Islet precursor cell (in vitro differentiated cells): ENCODE measurements at regions not wholly inside any gene's neighbourhood (a gene's known extent, or its start where the extent isn't known, plus 50 kb on each side); places are given as distances from the start of the nearest gene placed in this dataset.

Source experiments
- DNase-seq: peaks from one replicate; pipeline ENCODE4 v3.0.0-alpha.2; 2018

GRCh38 chr9:129411501-129412175 is 209.3 kb downstream of the C9orf50 start:
- DNase-seq, result no peak

- DNase-seq, result no peak
Observed at GRCh38 chr9:129410226-129410625, 210.7 kb downstream of the C9orf50 start.

GRCh38 chr9:129408535-129409215 is 212.2 kb downstream of the C9orf50 start:
- no peak for DNase-seq

- no peak for DNase-seq
Observed at GRCh38 chr9:129407905-129408452, 212.9 kb downstream of the C9orf50 start.

- no peak for DNase-seq
Observed at GRCh38 chr9:129406278-129407225, 214.3 kb downstream of the C9orf50 start.

- DNase-seq, result no peak
Observed at GRCh38 chr9:129405827-129406213, 215.1 kb downstream of the C9orf50 start.

- DNase-seq, result no peak
Observed at GRCh38 chr9:129405089-129405826, 215.6 kb downstream of the C9orf50 start.

GRCh38 chr9:129404621-129405020 is 216.3 kb downstream of the C9orf50 start:
- no peak for DNase-seq

GRCh38 chr9:129403779-129404620 is 216.9 kb downstream of the C9orf50 start:
- no peak for DNase-seq

GRCh38 chr9:129402931-129403778 is 217.7 kb downstream of the C9orf50 start:
- no peak for DNase-seq

GRCh38 chr9:129402371-129402739 is 218.5 kb downstream of the C9orf50 start:
- DNase-seq, result peak; percentile 69

GRCh38 chr9:129401623-129402370 is 219.1 kb downstream of the C9orf50 start:
- DNase-seq, result no peak

GRCh38 chr9:129400971-129401622 is 219.8 kb downstream of the C9orf50 start:
- no peak for DNase-seq

- no peak for DNase-seq
Observed at GRCh38 chr9:129400001-129400970, 220.6 kb downstream of the C9orf50 start.

GRCh38 chr9:129399634-129399990 is 221.3 kb downstream of the C9orf50 start:
- DNase-seq, result peak; percentile 52

- DNase-seq, result peak; percentile 43
Observed at GRCh38 chr9:129398961-129399633, 221.0 kb upstream of the IER5L start.
